Head of caudate nucleus (tissue), 42 donors: ENCODE measurements at regions not wholly inside any gene's neighbourhood (a gene's known extent, or its start where the extent isn't known, plus 50 kb on each side); places are given as distances from the start of the nearest gene placed in this dataset.

ENCODE experiments used
- DNase-seq, 42 donors: peaks; one replicate each; pipeline versions ENCODE4 v3.0.0 to v3.0.0-alpha.2; 2020 to 2021; ENCODE audit warnings: mixed read lengths in 7 of 42
- intact Hi-C: fragments of 100-400 bp; cut with DNase I; formaldehyde crosslinking; loops from one replicate; pipeline ENCODE4 v1.15.0; 2022

GRCh38 chr14:48963231-48963790, 622.9 kb downstream of the RPS29 start:
- intact Hi-C loops = no loop called here
- DNase-seq = no peak

GRCh38 chr14:48957486-48957885, 628.7 kb downstream of the RPS29 start:
- no peak for DNase-seq
- intact Hi-C loops = no loop called here

GRCh38 chr14:48955857-48956256, 630.3 kb downstream of the RPS29 start:
- intact Hi-C loops = no loop called here
- no peak for DNase-seq

GRCh38 chr14:48954446-48954845, 631.7 kb downstream of the RPS29 start:
- DNase-seq = no peak
- intact Hi-C loops = no loop called here

GRCh38 chr14:48944809-48945208, 641.4 kb downstream of the RPS29 start:
- no peak for DNase-seq
- intact Hi-C loops = no loop called here

- intact Hi-C loops = no loop called here
- no peak for DNase-seq
Observed at GRCh38 chr14:48943913-48944312, 642.3 kb downstream of the RPS29 start.

GRCh38 chr14:48937541-48938195, 648.5 kb downstream of the RPS29 start:
- peak in 13 of 42 donors; percentile 3 to 58 (median 13) for DNase-seq
- intact Hi-C loops = no loop called here

GRCh38 chr14:48936849-48937248, 649.3 kb downstream of the RPS29 start:
- DNase-seq = no peak
- intact Hi-C loops = no loop called here

- intact Hi-C loops = no loop called here
- DNase-seq = peak in 4 of 42 donors; percentile 2 to 39 (median 12)
Observed at GRCh38 chr14:48936362-48936761, 649.8 kb downstream of the RPS29 start.

GRCh38 chr14:48925184-48925583, 661.0 kb downstream of the RPS29 start:
- intact Hi-C loops = no loop called here
- DNase-seq = peak in 23 of 42 donors; percentile 5 to 51 (median 17)

GRCh38 chr14:48914921-48915320, 671.3 kb downstream of the RPS29 start:
- intact Hi-C loops = no loop called here
- no peak for DNase-seq

GRCh38 chr14:48914382-48914781, 671.8 kb downstream of the RPS29 start:
- intact Hi-C loops = no loop called here
- DNase-seq = no peak

GRCh38 chr14:48900565-48900964, 685.6 kb downstream of the RPS29 start:
- intact Hi-C loops = no loop called here
- no peak for DNase-seq

- DNase-seq = no peak
- intact Hi-C loops = no loop called here
Observed at GRCh38 chr14:48890333-48890732, 695.8 kb downstream of the RPS29 start.

- intact Hi-C loops = no loop called here
- DNase-seq = no peak
Observed at GRCh38 chr14:48876806-48877340, 709.3 kb downstream of the RPS29 start.

- no peak for DNase-seq
- intact Hi-C loops = no loop called here
Observed at GRCh38 chr14:48874711-48875110, 711.5 kb downstream of the RPS29 start.

- no peak for DNase-seq
- intact Hi-C loops = no loop called here
Observed at GRCh38 chr14:48857366-48857765, 728.8 kb downstream of the RPS29 start.

GRCh38 chr14:48853159-48853558, 733.0 kb downstream of the RPS29 start:
- intact Hi-C loops = no loop called here
- DNase-seq = no peak

- no peak for DNase-seq
- intact Hi-C loops = no loop called here
Observed at GRCh38 chr14:48849741-48850322, 736.3 kb downstream of the RPS29 start.

GRCh38 chr14:48842785-48843184, 743.4 kb downstream of the RPS29 start:
- no peak for DNase-seq
- intact Hi-C loops = no loop called here

GRCh38 chr14:48826058-48826457, 760.1 kb downstream of the RPS29 start:
- intact Hi-C loops = no loop called here
- DNase-seq = no peak
